Stomach (tissue), 8 donors: ENCODE measurements at regions not wholly inside any gene's neighbourhood (a gene's known extent, or its start where the extent isn't known, plus 50 kb on each side); places are given as distances from the start of the nearest gene placed in this dataset.

Source experiments
- DNase-seq, 2 donors: peaks; one replicate each; pipeline versions ENCODE4 v3.0.0 to v3.0.0-alpha.2; 2013 to 2019
- H3K27ac ChIP-seq, 5 donors: fragments of 200-600 bp in 4 of 5; sonication (generic) in 4 of 5; one replicate each; pipeline ENCODE4 v1.5.1; 2013 to 2019; ENCODE audit warnings: mild to moderate bottlenecking in 1 of 5, moderate library complexity in 1 of 5
- H3K27me3 ChIP-seq, 3 donors: fragments of 200-600 bp; sonication (generic); one replicate each; pipeline ENCODE4 v1.5.1; 2017 to 2019; ENCODE audit warnings: mixed run types in 1 of 3
- H3K36me3 ChIP-seq, 4 donors: fragments of 200-600 bp; sonication (generic); 1 replicate in 3 of 4; 2 replicates in 1 of 4; pipeline ENCODE4 v1.5.1; 2016 to 2019
- H3K4me1 ChIP-seq, 4 donors: fragments of 200-600 bp; sonication (generic); one replicate each; pipeline ENCODE4 v1.5.1; 2016 to 2019
- H3K4me3 ChIP-seq, 4 donors: fragments of 200-600 bp; sonication (generic) in 3 of 4; one replicate each; pipeline ENCODE4 v1.5.1; 2016 to 2019; ENCODE audit warnings: mild to moderate bottlenecking in 1 of 4
- H3K9me3 ChIP-seq, 4 donors: fragments of 200-600 bp; sonication (generic); one replicate each; pipeline ENCODE4 v1.5.1; 2016 to 2019
- EP300 ChIP-seq: sonication (generic); formaldehyde crosslinking; IDR thresholded peaks from one replicate; pipeline ENCODE4 v1.6.1; 2017; ENCODE audit warnings: antibody characterized with exemption
- POLR2A ChIP-seq, 4 donors: fragments of 450-650 bp; IDR thresholded peaks; one replicate each; pipeline ENCODE4 v1.6.1; 2016; ENCODE audit warnings: antibody characterized with exemption in 4 of 4, control low read depth in 2 of 4, mild to moderate bottlenecking in 1 of 4, moderate library complexity in 1 of 4
- POLR2AphosphoS5 ChIP-seq, 3 donors: sonication (generic); formaldehyde crosslinking; IDR thresholded peaks; one replicate each; pipeline ENCODE4 v1.6.1; 2016; ENCODE audit warnings: antibody characterized with exemption in 3 of 3
- WGBS, 5 donors: extraction: QIAGEN DNeasy Blood & Tissue Kit in 3 of 5; methylation state at CpG; one replicate each; pipeline versions ENCODE4 v1.1.5 to v1.1.7; 2013 to 2018; 5-methylcytosine and 5-hydroxymethylcytosine counted together
- intact Hi-C: fragments of 100-400 bp; cut with DNase I; formaldehyde crosslinking; loops from one replicate; pipeline ENCODE4 v1.15.1; 2023; ENCODE audit warnings: low total_unique reads
- TF ChIP-seq, protein P1 (sequence below), 7 experiments: fragments of 450-650 bp in 4 of 7; fragments of 200-600 bp in 3 of 7; sonication (generic) in 3 of 7; IDR thresholded peaks; one replicate each; pipeline ENCODE4 v1.5.1; 2016 to 2019; ENCODE audit warnings: antibody characterized with exemption in 7 of 7, control low read depth in 2 of 7, mild to moderate bottlenecking in 1 of 7
- donor health status: healthy with polysubstance abuse.
- donor health status: Bipolar disorder and iron deficiency.
- donor health status: healthy.

DNA sequence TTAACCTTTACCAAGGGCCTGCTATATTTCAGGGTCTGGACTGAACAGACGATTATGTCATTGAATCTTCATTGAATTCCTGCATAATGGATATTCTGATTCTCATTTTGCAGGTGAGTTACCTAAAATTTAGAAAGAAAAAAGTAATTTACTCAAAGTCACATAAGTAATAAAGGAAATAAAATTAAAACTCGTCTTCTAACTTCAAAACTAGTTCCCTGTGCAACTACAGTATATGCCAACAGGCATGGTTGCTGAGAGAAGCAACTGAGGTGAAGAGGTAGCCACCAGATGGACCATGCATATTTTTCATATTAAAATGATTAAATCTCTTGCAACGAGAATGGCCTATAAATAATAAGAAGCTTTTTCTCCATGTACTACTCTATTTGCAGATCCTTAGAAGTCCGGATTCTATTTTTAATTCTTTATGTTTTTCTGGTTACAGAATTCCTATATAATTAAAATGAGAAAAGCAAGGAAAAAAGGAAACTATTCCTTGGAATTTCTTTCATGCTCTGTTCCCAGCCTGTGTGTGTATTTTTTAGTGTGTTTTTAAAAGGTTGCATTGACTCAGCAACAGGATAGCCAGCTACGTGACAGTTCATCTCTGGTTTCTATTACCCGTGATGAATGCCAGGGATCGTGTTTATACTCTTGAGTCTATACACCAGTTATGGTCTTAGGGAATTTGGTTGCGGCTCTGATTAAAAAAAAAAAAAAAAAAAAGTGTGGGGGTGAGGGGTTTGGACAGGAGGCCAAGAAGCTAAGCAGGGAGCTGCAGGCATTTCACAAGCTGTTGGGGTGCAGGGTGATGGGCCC lies 186.8 kb downstream of the ETS1 start:
- no peak overlapping the region for H3K4me3 ChIP-seq
- WGBS, 5 donors: 83 to 95% (median 89%) methylated on average over 8 of the region's 8 CpGs
- intact Hi-C loops: no loop called here
- no peaks in the 10 kb centered on the region for H3K9me3 ChIP-seq
- no peak overlapping the region for H3K27ac ChIP-seq
- peak in 1 of 2 donors; percentile 60 for DNase-seq
- H3K4me1 ChIP-seq: peaks cover 0 to 14% (median 5%) of the 10 kb centered on the region in 4 donors
- H3K36me3 ChIP-seq: no peaks in the 10 kb centered on the region
- H3K27me3 ChIP-seq: no peaks in the 10 kb centered on the region
- TF ChIP-seq, protein P1, sequence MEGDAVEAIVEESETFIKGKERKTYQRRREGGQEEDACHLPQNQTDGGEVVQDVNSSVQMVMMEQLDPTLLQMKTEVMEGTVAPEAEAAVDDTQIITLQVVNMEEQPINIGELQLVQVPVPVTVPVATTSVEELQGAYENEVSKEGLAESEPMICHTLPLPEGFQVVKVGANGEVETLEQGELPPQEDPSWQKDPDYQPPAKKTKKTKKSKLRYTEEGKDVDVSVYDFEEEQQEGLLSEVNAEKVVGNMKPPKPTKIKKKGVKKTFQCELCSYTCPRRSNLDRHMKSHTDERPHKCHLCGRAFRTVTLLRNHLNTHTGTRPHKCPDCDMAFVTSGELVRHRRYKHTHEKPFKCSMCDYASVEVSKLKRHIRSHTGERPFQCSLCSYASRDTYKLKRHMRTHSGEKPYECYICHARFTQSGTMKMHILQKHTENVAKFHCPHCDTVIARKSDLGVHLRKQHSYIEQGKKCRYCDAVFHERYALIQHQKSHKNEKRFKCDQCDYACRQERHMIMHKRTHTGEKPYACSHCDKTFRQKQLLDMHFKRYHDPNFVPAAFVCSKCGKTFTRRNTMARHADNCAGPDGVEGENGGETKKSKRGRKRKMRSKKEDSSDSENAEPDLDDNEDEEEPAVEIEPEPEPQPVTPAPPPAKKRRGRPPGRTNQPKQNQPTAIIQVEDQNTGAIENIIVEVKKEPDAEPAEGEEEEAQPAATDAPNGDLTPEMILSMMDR (IDR thresholded peaks at IDR 0.05): no peak
- TF ChIP-seq POLR2AphosphoS5 (IDR thresholded peaks at IDR 0.05): peak in 2 of 3 donors; percentile 24 to 73

DNA sequence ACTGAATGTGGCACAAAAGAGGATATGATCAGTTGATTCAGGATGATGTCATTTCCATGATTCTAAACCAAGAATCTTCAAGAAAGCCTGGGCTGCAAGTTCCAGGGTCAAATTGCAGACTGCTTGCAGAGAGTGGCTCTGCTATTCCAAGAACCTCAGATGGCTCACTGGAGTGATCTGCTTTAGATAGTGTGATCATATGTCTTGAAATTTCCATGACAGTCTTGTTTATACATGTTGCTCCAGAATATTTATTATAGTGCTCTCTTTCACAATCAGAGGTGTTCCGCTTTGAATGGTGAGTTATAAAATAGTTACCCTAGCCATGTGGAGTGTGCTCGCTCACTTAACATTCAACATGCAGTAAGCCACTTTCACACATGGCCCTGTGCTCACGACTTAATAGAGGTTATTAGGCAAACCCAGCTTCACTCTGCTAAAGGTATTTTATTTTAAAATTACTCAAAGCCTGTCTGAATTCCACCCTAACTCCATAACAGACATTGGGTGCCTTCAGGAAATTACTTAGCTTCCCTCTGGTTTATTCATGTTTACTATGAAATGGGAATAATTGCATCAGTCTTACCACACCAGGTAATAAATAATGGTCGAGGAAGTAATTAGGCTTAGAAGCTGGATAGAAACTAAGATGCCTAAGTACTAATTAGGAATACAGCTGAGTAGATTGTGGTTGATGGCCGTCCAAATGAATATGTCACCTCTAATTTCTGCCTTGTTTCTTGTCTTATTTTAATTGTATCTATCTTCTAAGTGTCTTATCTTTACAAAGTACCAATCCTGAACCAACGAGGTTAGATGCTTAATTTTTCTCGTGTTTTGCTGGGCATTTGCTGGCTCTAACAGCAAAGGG lies 187.9 kb downstream of the ETS1 start:
- intact Hi-C loops: no loop called here
- DNase-seq: peak in 1 of 2 donors; percentile 28
- Histone ChIP-seq H3K27me3 (no peaks in the 10 kb centered on the region), H3K27ac (no peak overlapping the region), H3K9me3 (no peaks in the 10 kb centered on the region), H3K4me3 (no peak overlapping the region), H3K36me3 (no peaks in the 10 kb centered on the region), H3K4me1 (peaks cover 0 to 17% (median 6%) of the 10 kb centered on the region in 4 donors)
- TF ChIP-seq, protein P1 (IDR thresholded peaks at IDR 0.05): no peak
- TF ChIP-seq POLR2AphosphoS5 (IDR thresholded peaks at IDR 0.05): no peak
- no peak for TF ChIP-seq EP300
- TF ChIP-seq POLR2A (IDR thresholded peaks at IDR 0.05): no peak
- WGBS, 5 donors: 84 to 91% (median 87%) methylated on average over 7 of the region's 7 CpGs

DNA sequence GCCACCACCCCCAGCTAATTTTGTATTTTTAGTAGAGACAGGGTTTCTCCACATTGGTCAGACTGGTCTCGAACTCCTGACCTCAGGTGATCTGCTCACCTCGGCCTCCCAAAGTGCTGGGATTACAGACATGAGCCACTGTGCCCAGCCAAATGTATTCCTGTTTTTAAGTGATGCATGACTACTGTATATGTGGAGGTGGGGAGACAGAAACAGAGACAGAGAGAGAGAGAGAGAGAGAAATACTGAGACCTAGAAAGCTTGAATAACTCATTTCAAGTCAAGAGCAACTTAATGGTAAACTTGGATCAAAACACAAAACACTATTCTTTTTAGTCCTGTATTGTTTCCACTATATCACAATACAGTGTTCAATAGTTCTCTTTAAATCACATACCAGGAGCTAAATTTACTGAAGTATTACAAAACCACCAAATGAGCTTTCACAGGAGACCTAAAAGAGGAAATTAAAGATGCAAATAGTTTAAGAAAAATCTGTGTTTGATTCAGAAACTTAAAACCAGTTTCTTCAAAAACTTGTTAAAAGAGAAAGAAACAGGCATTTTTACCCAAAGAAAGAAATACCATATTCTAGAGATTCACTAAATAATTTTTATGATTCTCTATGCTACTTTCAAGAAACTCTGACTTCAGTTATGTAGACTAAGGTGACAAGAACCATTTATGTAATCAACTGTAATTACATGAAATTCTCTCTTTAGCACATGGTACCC lies 188.7 kb downstream of the ETS1 start:
- intact Hi-C loops: no loop called here
- DNase-seq: no peak
- Histone ChIP-seq H3K9me3 (no peaks in the 10 kb centered on the region), H3K27me3 (no peaks in the 10 kb centered on the region), H3K4me1 (peaks cover 0 to 24% (median 8%) of the 10 kb centered on the region in 4 donors), H3K36me3 (no peaks in the 10 kb centered on the region), H3K4me3 (no peak overlapping the region), H3K27ac (no peak overlapping the region)
- WGBS, 5 donors: 93 to 98% (median 97%) methylated on average over 2 of the region's 2 CpGs
- TF ChIP-seq, protein P1 (IDR thresholded peaks at IDR 0.05): no peak
- no peak for TF ChIP-seq EP300
- no peak for TF ChIP-seq POLR2A (IDR thresholded peaks at IDR 0.05)
- TF ChIP-seq POLR2AphosphoS5 (IDR thresholded peaks at IDR 0.05): no peak

DNA sequence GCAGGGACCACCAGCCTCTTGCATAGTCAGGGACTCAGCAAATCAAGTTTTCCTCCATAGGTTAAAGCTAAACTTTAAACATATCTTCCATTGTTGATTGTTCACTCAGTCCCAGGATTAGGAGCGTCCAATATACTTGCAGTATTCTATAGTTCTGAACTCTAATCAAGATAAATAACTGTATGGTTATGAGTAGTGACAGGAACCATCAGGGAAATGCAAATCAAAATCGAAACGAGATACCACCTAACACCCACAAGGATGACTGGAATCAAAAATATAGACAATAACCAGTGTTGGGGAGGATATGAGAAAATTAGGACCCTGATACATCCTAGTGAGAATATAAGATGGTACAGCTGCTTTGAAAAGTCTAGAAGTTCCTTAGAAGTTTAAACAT lies 190.0 kb downstream of the ETS1 start:
- Histone ChIP-seq H3K4me1 (peaks cover 0 to 24% (median 8%) of the 10 kb centered on the region in 4 donors), H3K27me3 (no peaks in the 10 kb centered on the region), H3K9me3 (no peaks in the 10 kb centered on the region), H3K4me3 (no peak overlapping the region), H3K27ac (no peak overlapping the region), H3K36me3 (no peaks in the 10 kb centered on the region)
- intact Hi-C loops: no loop called here
- WGBS, 5 donors: 77 to 83% (median 80%) methylated on average over 3 of the region's 3 CpGs
- no peak for DNase-seq
- no peak for TF ChIP-seq POLR2AphosphoS5 (IDR thresholded peaks at IDR 0.05)
- TF ChIP-seq POLR2A (IDR thresholded peaks at IDR 0.05): no peak
- TF ChIP-seq, protein P1 (IDR thresholded peaks at IDR 0.05): no peak
- TF ChIP-seq EP300: no peak
